Ectodermal cell (in vitro differentiated cells): ENCODE measurements at regions not wholly inside any gene's neighbourhood (a gene's known extent, or its start where the extent isn't known, plus 50 kb on each side); places are given as distances from the start of the nearest gene placed in this dataset.

Experiments
- H3K27ac ChIP-seq: 2 replicates; pipeline ENCODE4 v1.7.0; 2013; ENCODE audit warnings: mild to moderate bottlenecking, low read depth, low read length; ENCODE audit not compliant: insufficient read depth, poor library complexity, severe bottlenecking
- H3K27me3 ChIP-seq: 2 replicates; pipeline ENCODE4 v1.7.0; 2013; ENCODE audit warnings: mild to moderate bottlenecking, low read length; ENCODE audit not compliant: insufficient read depth, control insufficient read depth, poor library complexity, severe bottlenecking
- H3K36me3 ChIP-seq: one replicate; pipeline ENCODE4 v1.7.0; 2013; ENCODE audit warnings: low read length; ENCODE audit not compliant: control insufficient read depth, insufficient read depth
- H3K4me1 ChIP-seq: one replicate; pipeline ENCODE4 v1.7.0; 2013; ENCODE audit warnings: low read length; ENCODE audit not compliant: control insufficient read depth, insufficient read depth
- H3K4me3 ChIP-seq: 2 replicates; pipeline ENCODE4 v1.7.0; 2013; ENCODE audit warnings: low read depth, low read length, control low read depth; ENCODE audit not compliant: insufficient read depth
- H3K9me3 ChIP-seq: 2 replicates; pipeline ENCODE4 v1.7.0; 2013; ENCODE audit warnings: mild to moderate bottlenecking, low read length, moderate library complexity; ENCODE audit not compliant: control insufficient read depth
- WGBS, 2 experiments: methylation state at CpG; one replicate each; pipeline ENCODE4 v1.1.7; 2013; ENCODE audit warnings: missing lambda C conversion rate in 2 of 2; 5-methylcytosine and 5-hydroxymethylcytosine counted together

DNA sequence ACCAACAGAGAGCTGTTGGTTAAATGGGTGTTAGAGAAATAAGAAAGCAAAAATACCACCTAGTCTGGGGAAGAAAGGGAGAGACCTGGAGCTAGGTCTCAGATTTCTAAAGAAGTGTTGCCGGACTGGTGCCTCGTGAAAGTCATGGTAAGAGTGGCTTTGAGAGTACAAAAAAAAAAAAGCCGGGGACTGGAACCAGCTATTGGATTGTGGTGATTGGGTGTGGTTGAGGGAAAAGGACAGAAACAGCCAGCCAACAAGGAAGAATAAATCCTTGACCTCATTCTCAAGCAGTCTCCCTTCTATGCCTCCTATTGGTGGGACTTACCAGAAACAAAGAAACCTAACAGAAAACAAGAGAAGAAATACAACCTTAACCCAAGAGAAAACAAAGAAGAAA is 346.4 kb upstream of the KCNMB2 start:
- Histone ChIP-seq H3K4me1 (peaks cover 3% of the 10 kb centered on the region), H3K36me3 (no peaks in the 10 kb centered on the region), H3K4me3 (no peak overlapping the region), H3K27me3 (no peaks in the 10 kb centered on the region), H3K27ac (no peak overlapping the region), H3K9me3 (no peaks in the 10 kb centered on the region)
- 65 to 72% methylated on average over 3 of the region's 3 CpGs for WGBS, 2 experiments

DNA sequence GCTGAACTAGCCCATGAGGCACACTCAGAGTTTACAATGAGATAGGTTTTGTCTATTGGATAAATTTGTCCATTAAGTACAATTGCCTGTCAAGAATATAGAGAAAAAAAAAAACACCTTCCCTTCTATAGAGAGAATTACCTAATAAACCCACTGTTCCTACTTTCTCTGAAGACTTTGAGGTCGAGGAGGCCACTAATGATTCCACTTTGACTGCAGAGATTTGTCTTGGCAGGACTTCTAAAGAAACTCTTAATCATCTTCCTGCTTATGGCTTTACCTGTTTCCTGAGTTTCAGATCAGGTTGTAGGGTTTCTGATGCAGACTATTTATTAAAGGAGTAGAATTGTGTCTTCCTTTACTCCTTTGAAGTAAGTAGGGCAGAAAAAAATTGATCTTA is 342.4 kb upstream of the KCNMB2 start:
- no peaks in the 10 kb centered on the region for H3K27me3 ChIP-seq
- no peak overlapping the region for H3K27ac ChIP-seq
- WGBS, 2 experiments = 90 to 100% methylated on average over 1 of the region's 1 CpG
- H3K9me3 ChIP-seq = no peaks in the 10 kb centered on the region
- H3K4me1 ChIP-seq = peaks cover 3% of the 10 kb centered on the region
- H3K4me3 ChIP-seq = no peak overlapping the region
- no peaks in the 10 kb centered on the region for H3K36me3 ChIP-seq

DNA sequence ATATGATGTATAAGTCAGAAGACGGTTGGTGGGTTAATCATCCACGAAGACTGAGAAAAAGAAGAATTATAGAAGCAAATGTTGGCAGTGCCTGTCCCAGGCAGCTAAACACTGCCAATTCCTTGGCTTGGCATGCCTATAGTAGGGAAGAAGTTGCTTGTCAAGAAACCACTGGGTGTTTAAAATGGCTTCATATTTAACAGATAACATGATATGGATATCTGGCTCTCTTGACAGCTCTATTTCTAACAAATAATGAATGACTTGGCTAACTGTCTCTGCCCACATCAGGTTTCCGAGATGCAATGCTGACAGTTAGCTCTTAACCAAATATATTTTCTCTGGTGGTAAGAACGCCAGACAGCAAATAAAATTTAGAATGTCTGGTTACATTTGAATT is 341.7 kb upstream of the KCNMB2 start:
- Histone ChIP-seq H3K36me3 (no peaks in the 10 kb centered on the region), H3K9me3 (no peaks in the 10 kb centered on the region), H3K4me1 (peaks cover 3% of the 10 kb centered on the region), H3K27me3 (no peaks in the 10 kb centered on the region), H3K27ac (no peak overlapping the region), H3K4me3 (no peak overlapping the region)
- 82 to 87% methylated on average over 4 of the region's 4 CpGs for WGBS, 2 experiments

DNA sequence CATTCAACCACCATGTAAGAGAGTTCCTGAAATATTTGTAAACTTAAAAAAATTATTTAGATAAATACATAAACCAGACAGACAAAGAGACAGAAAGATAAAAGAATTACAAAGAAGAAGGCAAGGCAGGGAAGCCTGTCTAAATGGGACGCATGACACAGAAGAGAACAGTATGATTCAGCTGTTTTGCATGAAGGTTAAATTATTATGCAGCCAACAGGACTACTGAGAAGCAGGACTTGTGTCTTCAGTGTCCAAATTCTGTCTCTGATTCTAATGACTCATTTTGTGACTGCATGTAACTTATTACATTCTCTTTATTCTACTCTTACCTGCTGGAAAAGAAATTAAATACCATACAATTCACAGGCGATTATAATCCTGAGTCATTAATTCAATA is 340.4 kb upstream of the KCNMB2 start:
- Histone ChIP-seq H3K27ac (no peak overlapping the region), H3K4me3 (no peak overlapping the region), H3K4me1 (no peaks in the 10 kb centered on the region), H3K36me3 (no peaks in the 10 kb centered on the region), H3K9me3 (no peaks in the 10 kb centered on the region), H3K27me3 (no peaks in the 10 kb centered on the region)
- 89 to 98% methylated on average over 1 of the region's 2 CpGs for WGBS, 2 experiments

DNA sequence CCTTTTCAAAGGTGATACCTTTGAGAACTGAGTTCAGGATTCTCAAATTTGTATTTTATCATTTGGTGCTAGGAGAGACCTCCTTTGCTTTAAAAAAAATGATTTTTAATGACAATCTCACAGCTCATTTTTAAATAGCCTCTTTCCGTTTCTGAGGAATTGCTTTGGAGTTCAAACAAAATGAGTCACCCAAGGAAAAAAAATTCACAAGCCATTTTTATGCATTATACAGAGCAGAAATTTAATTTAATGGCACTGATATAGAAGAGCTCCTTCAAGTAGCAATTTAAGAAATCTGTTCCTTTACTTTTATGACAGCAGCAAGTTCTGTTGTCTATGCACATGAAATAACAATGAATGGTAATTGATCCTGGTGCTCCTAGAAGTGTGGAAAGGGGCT is 337.9 kb upstream of the KCNMB2 start:
- no peaks in the 10 kb centered on the region for H3K9me3 ChIP-seq
- WGBS, 2 experiments = 80 to 92% methylated on average over 1 of the region's 1 CpG
- no peaks in the 10 kb centered on the region for H3K4me1 ChIP-seq
- H3K27me3 ChIP-seq = no peaks in the 10 kb centered on the region
- no peak overlapping the region for H3K27ac ChIP-seq
- H3K36me3 ChIP-seq = no peaks in the 10 kb centered on the region
- no peak overlapping the region for H3K4me3 ChIP-seq

DNA sequence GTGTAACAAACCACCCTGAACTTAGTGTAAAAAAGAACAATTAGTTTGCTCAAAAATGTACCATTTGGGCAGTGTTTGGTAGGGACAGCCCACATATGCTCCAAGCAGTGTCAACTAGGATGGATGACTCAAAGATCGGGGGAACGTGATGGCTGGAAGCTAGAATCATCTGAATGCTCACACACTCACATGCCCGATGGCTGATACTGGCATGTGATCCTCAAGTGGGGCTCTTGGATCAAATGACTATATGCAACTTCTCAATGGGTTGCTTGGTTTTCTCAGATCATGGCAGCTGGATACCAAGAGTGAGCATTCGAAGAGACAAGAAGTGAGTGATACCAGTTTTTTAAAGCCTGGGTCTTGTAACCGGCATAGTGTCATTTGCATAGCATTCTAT is 335.9 kb upstream of the KCNMB2 start:
- no peak overlapping the region for H3K4me3 ChIP-seq
- no peaks in the 10 kb centered on the region for H3K36me3 ChIP-seq
- no peaks in the 10 kb centered on the region for H3K9me3 ChIP-seq
- 92 to 93% methylated on average over 5 of the region's 5 CpGs for WGBS, 2 experiments
- no peak overlapping the region for H3K27ac ChIP-seq
- no peaks in the 10 kb centered on the region for H3K4me1 ChIP-seq
- H3K27me3 ChIP-seq = no peaks in the 10 kb centered on the region

DNA sequence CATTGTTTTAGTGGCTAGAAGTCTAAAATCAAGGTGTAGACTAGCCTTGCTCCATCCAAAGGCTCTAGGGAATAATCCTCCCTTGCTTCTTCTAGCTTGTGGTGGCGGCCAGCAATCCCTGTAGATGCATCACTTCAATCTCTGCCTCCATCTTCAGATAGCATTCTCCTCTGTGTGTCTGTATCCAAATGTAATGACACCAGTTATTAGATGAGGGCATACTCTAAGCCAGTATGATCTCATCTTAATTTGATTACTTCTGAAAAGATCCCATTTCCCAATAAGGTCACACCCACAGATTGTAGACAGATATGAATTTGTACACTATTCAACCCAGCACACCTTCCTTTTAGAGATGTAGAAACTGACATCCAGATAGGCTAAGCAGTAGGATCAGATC is 334.5 kb upstream of the KCNMB2 start:
- Histone ChIP-seq H3K9me3 (no peaks in the 10 kb centered on the region), H3K4me1 (no peaks in the 10 kb centered on the region), H3K4me3 (no peak overlapping the region), H3K27ac (no peak overlapping the region), H3K27me3 (no peaks in the 10 kb centered on the region), H3K36me3 (no peaks in the 10 kb centered on the region)
- 100% methylated on average over 1 of the region's 1 CpG for WGBS, 2 experiments

DNA sequence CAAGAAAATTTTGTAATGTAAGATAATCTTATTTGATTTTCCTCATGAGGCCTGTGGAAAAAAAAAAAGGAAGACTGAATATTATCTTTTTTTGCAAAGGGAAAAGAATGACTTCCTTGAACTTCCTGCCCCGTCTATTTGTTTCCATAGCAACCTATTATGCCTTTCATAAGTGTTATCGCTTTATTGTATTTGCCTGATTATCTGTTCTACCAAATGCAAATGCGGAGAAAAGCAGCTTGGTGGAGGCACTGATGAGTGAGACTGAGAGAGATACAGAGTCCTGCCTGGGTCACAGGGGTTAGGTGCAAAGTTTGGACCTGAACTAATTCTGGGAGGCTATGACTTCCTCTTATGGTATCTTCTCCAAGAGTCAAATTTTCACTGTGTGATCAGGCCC is 334.0 kb upstream of the KCNMB2 start:
- WGBS, 2 experiments = 53 to 64% methylated on average over 3 of the region's 3 CpGs
- Histone ChIP-seq H3K4me1 (peaks cover 4% of the 10 kb centered on the region), H3K9me3 (no peaks in the 10 kb centered on the region), H3K27me3 (no peaks in the 10 kb centered on the region), H3K4me3 (no peak overlapping the region), H3K36me3 (no peaks in the 10 kb centered on the region), H3K27ac (no peak overlapping the region)

DNA sequence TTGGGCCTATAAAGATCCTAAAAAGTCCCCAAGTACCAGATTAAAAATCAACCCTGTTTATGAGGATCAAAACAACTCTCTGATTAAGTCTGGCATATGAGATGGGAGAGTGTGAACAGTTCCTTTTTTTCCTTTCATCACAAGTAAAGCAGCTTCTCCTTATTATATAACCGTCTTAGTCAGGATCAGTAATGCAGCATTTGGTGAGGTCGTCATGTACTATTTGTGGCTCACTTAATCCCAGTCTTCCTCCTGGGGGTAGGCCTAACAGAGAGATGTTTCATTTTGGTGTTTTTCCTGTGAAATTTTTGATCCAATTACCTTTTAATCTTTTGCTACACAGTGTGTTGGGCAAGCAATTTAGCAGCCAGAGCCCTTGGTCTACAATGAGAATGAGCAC is 333.1 kb upstream of the KCNMB2 start:
- no peaks in the 10 kb centered on the region for H3K9me3 ChIP-seq
- H3K36me3 ChIP-seq = no peaks in the 10 kb centered on the region
- WGBS, 2 experiments = 82 to 94% methylated on average over 2 of the region's 2 CpGs
- no peak overlapping the region for H3K4me3 ChIP-seq
- no peaks in the 10 kb centered on the region for H3K27me3 ChIP-seq
- no peak overlapping the region for H3K27ac ChIP-seq
- H3K4me1 ChIP-seq = peaks cover 4% of the 10 kb centered on the region

DNA sequence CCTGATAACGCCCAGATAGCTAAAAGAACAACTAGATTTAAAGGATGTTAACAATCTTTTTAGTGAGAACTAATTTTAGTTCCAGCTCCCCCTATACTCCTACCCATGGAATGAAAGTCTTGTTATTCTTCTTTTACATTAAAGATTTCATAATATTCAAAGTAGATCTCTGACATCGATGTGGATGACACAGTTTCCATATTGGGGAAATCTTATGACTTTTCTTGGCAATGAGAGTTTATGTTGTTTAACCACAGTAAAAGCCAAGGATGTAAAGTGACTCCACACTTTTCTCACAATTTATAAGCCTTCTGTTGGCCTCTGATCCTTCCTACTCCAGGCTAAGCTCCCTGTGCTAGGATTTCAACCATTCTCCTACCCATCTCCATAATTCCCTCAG is 332.6 kb upstream of the KCNMB2 start:
- H3K9me3 ChIP-seq = no peaks in the 10 kb centered on the region
- H3K27me3 ChIP-seq = no peaks in the 10 kb centered on the region
- H3K4me1 ChIP-seq = peaks cover 4% of the 10 kb centered on the region
- 100% methylated on average over 1 to 2 of the region's 2 CpGs for WGBS, 2 experiments
- H3K4me3 ChIP-seq = no peak overlapping the region
- H3K36me3 ChIP-seq = no peaks in the 10 kb centered on the region
- no peak overlapping the region for H3K27ac ChIP-seq

DNA sequence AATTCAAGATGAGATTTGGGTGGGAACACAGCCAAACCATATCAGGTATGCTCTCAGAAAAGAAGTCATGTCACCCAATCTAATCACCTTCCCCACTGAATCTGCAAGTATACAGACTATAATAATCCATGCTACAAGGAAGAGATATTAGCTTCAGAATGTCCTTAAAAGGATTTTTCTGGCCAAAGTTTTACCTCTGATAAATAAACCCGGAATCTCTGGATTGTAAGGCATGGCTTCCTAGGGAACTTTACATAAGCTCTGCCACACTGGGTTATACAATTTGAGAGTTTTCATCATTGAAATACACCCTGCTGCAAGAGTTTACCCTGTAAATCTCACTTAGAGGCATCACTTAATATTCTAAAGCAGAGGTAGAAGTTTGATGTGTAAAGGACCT is 330.5 kb upstream of the KCNMB2 start:
- Histone ChIP-seq H3K27ac (no peak overlapping the region), H3K4me3 (no peak overlapping the region), H3K9me3 (no peaks in the 10 kb centered on the region), H3K4me1 (peaks cover 4% of the 10 kb centered on the region), H3K27me3 (no peaks in the 10 kb centered on the region), H3K36me3 (no peaks in the 10 kb centered on the region)
- 91 to 100% methylated on average over 1 of the region's 1 CpG for WGBS, 2 experiments
